ENCODE measurements at regions not wholly inside any gene's neighbourhood (a gene's known extent, or its start where the extent isn't known, plus 50 kb on each side); places are given as distances from the start of the nearest gene placed in this dataset.

GRCh38 chr6:163827143-163827542, 412.6 kb downstream of the QKI start:
- CTCF ChIA-PET = no interaction called here
- POLR2A ChIA-PET = no interaction called here
- Histone ChIP-seq H4K20me1 (ENCODE audit: insufficient read depth) (no peaks in the 10 kb centered on the region), H2AFZ (ENCODE audit: low read depth, low read length, poor library complexity, severe bottlenecking) (no peak overlapping the region), H3K27me3 (ENCODE audit: insufficient read depth, low read length) (no peaks in the 10 kb centered on the region), H3K27ac (ENCODE audit: low read depth, low read length) (no peak overlapping the region), H3K4me1 (ENCODE audit: control insufficient read depth in 1 of 2, insufficient read depth in 2 of 2, low read length in 2 of 2) (no peaks in the 10 kb centered on the region), H3K4me2 (ENCODE audit: low read length) (no peak overlapping the region), H3K9ac (ENCODE audit: low read length) (no peak overlapping the region), H3K79me2 (ENCODE audit: insufficient read depth, low read length) (no peaks in the 10 kb centered on the region), H3K9me2 (ENCODE audit: insufficient read depth) (no peaks in the 10 kb centered on the region), H3K36me3 (ENCODE audit: control insufficient read depth in 1 of 2, insufficient read depth in 2 of 2, low read length in 2 of 2) (no peaks in the 10 kb centered on the region), H3K9me3 (ENCODE audit: control insufficient read depth in 1 of 2, insufficient read depth in 1 of 2, low read depth in 1 of 2, low read length in 2 of 2) (no peaks in the 10 kb centered on the region; a peak in 1 of 4 replicates), H3K4me3 (replicated peaks in 1 of 2; ENCODE audit: low read depth in 1 of 2, low read length in 2 of 2) (no peak overlapping the region)
- ATAC-seq = no peak
- intact Hi-C loops (cut with micrococcal nuclease) = no loop called here
- no peak for DNase-seq (ENCODE audit: low read depth, low spot score)
- TF ChIP-seq RAD21 (IDR thresholded peaks at IDR 0.05; ENCODE audit: low read depth) (no peak), ELF1 (IDR thresholded peaks at IDR 0.05; ENCODE audit: borderline replicate concordance, low read depth) (no peak), ZNF274 (IDR thresholded peaks at IDR 0.05; ENCODE audit: low read depth, low read length) (no peak), ZFX (IDR thresholded peaks at IDR 0.05) (no peak), EZH2 (IDR thresholded peaks at IDR 0.05) (no peak), SRF (IDR thresholded peaks at IDR 0.05; ENCODE audit: low read depth) (no peak), FOSL1 (IDR thresholded peaks at IDR 0.05; ENCODE audit: low read depth) (no peak), POLR2AphosphoS5 (IDR thresholded peaks at IDR 0.05; ENCODE audit: low read depth, low read length) (no peak), ZBTB33 (IDR thresholded peaks at IDR 0.05; ENCODE audit: extremely low read depth, insufficient replicate concordance, low read length) (no peak)
- no TSS peak for BruUV-seq (replicated peaks)
- RAD21 ChIA-PET (ENCODE audit: low non-redundant PET in 1 of 2, low total read pairs in 2 of 2, uncharacterized antibody in 2 of 2, unreplicated experiment in 2 of 2) = no interaction called here

GRCh38 chr6:163826629-163827028, 412.1 kb downstream of the QKI start:
- Histone ChIP-seq H3K27ac (ENCODE audit: low read depth, low read length) (no peak overlapping the region), H3K36me3 (ENCODE audit: control insufficient read depth in 1 of 2, insufficient read depth in 2 of 2, low read length in 2 of 2) (no peaks in the 10 kb centered on the region), H3K9ac (ENCODE audit: low read length) (no peak overlapping the region), H4K20me1 (ENCODE audit: insufficient read depth) (no peaks in the 10 kb centered on the region), H3K4me2 (ENCODE audit: low read length) (no peak overlapping the region), H3K4me3 (replicated peaks in 1 of 2; ENCODE audit: low read depth in 1 of 2, low read length in 2 of 2) (no peak overlapping the region), H3K27me3 (ENCODE audit: insufficient read depth, low read length) (no peaks in the 10 kb centered on the region), H3K4me1 (ENCODE audit: control insufficient read depth in 1 of 2, insufficient read depth in 2 of 2, low read length in 2 of 2) (no peaks in the 10 kb centered on the region), H3K9me3 (ENCODE audit: control insufficient read depth in 1 of 2, insufficient read depth in 1 of 2, low read depth in 1 of 2, low read length in 2 of 2) (no peaks in the 10 kb centered on the region; a peak in 1 of 4 replicates), H3K9me2 (ENCODE audit: insufficient read depth) (no peaks in the 10 kb centered on the region), H2AFZ (ENCODE audit: low read depth, low read length, poor library complexity, severe bottlenecking) (no peak overlapping the region), H3K79me2 (ENCODE audit: insufficient read depth, low read length) (no peaks in the 10 kb centered on the region)
- no TSS peak for BruUV-seq (replicated peaks)
- ChIA-PET CTCF (no interaction called here), POLR2A (no interaction called here), RAD21 (ENCODE audit: low non-redundant PET in 1 of 2, low total read pairs in 2 of 2, uncharacterized antibody in 2 of 2, unreplicated experiment in 2 of 2) (no interaction called here)
- DNase-seq (ENCODE audit: low read depth, low spot score) (no peak), ATAC-seq (no peak)
- intact Hi-C loops (cut with micrococcal nuclease) = no loop called here
- no peak for TF ChIP-seq CEBPB (IDR thresholded peaks at IDR 0.05; ENCODE audit: low read depth)
- TF ChIP-seq POLR2A (IDR thresholded peaks at IDR 0.05; ENCODE audit: borderline replicate concordance, extremely low read depth, insufficient read depth, insufficient read length) = no peak
- TF ChIP-seq TCF7L2 (IDR thresholded peaks at IDR 0.05; ENCODE audit: borderline replicate concordance, extremely low read depth, insufficient read depth, insufficient read length) = no peak
- TF ChIP-seq ZBTB33 (IDR thresholded peaks at IDR 0.05; ENCODE audit: extremely low read depth, insufficient replicate concordance, low read length) = no peak
- no peak for TF ChIP-seq YY1 (IDR thresholded peaks at IDR 0.05; ENCODE audit: extremely low read depth, insufficient replicate concordance, low read depth, low read length)
- no peak for TF ChIP-seq SP1 (IDR thresholded peaks at IDR 0.05; ENCODE audit: low read depth)
- TF ChIP-seq EZH2 (IDR thresholded peaks at IDR 0.05) = no peak
- no peak for TF ChIP-seq RAD21 (IDR thresholded peaks at IDR 0.05; ENCODE audit: low read depth)
- no peak for TF ChIP-seq FOSL1 (IDR thresholded peaks at IDR 0.05; ENCODE audit: low read depth)
- no peak for TF ChIP-seq EGR1 (IDR thresholded peaks at IDR 0.05; ENCODE audit: low read depth)
- TF ChIP-seq MAX (IDR thresholded peaks at IDR 0.05) = no peak
